ENCODE measurements at regions not wholly inside any gene's neighbourhood (a gene's known extent, or its start where the extent isn't known, plus 50 kb on each side); places are given as distances from the start of the nearest gene placed in this dataset.

GRCh38 chr16:9264067-9264466, 172.6 kb downstream of the HAPSTR1 start:
- TF ChIP-seq CTCF (IDR thresholded peaks at IDR 0.05; ENCODE audit: low read depth, low read length) (no peak), POLR2A (IDR thresholded peaks at IDR 0.05; ENCODE audit: extremely low read depth, insufficient read length) (no peak), MAX (IDR thresholded peaks at IDR 0.05; ENCODE audit: low read depth, low read length) (no peak)

Measured in NB4 (cell line).